ENCODE measurements at regions not wholly inside any gene's neighbourhood (a gene's known extent, or its start where the extent isn't known, plus 50 kb on each side); places are given as distances from the start of the nearest gene placed in this dataset.

DNA sequence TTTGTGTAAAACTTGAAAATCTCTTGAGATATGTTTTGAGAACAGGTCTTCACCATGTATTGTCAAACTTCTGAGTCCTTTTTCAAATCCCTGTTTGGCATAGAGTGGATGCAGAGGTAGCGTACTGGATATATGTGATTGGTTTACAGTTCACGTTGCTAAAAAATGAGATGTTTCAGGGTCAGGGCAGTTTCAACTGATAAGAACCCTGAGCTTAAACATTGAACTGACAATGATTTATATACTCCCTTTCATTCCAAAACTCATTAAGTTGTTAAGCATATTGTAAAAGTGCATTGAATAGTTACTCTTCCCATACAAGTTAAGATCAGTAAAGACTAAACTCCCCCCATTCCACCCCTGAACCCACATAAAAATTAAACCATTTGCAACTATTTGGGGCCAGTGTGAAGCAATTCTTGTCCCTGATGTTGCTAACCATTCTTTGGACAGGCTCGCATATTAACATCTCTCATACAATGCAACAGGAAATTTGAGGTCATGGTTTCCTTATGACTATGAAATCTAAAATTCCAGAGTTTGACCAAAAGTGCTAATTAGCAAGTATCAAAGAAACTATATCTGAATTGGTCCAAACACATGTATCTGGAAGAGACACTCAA lies 470.9 kb upstream of the ACVR2A start:
- no peak for TF ChIP-seq POLR2A (IDR thresholded peaks at IDR 0.05)
- TF ChIP-seq, protein P1, sequence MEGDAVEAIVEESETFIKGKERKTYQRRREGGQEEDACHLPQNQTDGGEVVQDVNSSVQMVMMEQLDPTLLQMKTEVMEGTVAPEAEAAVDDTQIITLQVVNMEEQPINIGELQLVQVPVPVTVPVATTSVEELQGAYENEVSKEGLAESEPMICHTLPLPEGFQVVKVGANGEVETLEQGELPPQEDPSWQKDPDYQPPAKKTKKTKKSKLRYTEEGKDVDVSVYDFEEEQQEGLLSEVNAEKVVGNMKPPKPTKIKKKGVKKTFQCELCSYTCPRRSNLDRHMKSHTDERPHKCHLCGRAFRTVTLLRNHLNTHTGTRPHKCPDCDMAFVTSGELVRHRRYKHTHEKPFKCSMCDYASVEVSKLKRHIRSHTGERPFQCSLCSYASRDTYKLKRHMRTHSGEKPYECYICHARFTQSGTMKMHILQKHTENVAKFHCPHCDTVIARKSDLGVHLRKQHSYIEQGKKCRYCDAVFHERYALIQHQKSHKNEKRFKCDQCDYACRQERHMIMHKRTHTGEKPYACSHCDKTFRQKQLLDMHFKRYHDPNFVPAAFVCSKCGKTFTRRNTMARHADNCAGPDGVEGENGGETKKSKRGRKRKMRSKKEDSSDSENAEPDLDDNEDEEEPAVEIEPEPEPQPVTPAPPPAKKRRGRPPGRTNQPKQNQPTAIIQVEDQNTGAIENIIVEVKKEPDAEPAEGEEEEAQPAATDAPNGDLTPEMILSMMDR (IDR thresholded peaks at IDR 0.05), result no peak
- no peak for TF ChIP-seq POLR2AphosphoS5 (IDR thresholded peaks at IDR 0.05)

Data from suprapubic skin (tissue), 4 donors.